DMS53 treated with DMSO at 0.1 percent for 48 hours (cell line): ENCODE measurements at regions not wholly inside any gene's neighbourhood (a gene's known extent, or its start where the extent isn't known, plus 50 kb on each side); places are given as distances from the start of the nearest gene placed in this dataset.
A peak's percentile ranks its signal among the peaks of the same experiment; 100 is the strongest.

Experiments
- DNase-seq: peaks from one replicate; lab custom pipeline; 2025; ENCODE audit not compliant: unreplicated experiment; lab: John Stamatoyannopoulos, UW

- no peak for DNase-seq
These were observed 383.9 kb upstream of the DCN start for GRCh38 chr12:91566328-91567099.

DNA sequence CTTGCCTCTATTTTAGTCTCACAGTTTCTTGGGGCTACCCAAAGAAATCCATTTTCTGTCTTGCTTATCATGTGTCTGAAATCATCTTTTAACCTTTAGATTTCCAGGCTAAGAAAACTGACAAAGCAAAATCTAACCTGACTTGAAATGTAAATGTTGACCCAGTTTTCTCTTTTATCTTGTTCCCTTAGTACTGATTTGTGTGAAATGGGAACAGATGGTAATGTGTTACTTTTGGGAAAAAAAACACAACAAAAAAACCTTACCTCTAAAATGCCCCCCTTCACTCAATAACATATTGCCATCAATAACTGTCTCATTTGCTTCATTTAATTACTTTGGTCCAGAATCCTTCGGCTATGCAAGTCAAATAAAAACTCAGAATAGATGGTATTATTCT, 383.2 kb upstream of the DCN start:
- DNase-seq, result no peak

- no peak for DNase-seq
These were observed 382.6 kb upstream of the DCN start for GRCh38 chr12:91565246-91565645.

GRCh38 chr12:91563011-91563765, 380.6 kb upstream of the DCN start:
- DNase-seq, result no peak

DNA sequence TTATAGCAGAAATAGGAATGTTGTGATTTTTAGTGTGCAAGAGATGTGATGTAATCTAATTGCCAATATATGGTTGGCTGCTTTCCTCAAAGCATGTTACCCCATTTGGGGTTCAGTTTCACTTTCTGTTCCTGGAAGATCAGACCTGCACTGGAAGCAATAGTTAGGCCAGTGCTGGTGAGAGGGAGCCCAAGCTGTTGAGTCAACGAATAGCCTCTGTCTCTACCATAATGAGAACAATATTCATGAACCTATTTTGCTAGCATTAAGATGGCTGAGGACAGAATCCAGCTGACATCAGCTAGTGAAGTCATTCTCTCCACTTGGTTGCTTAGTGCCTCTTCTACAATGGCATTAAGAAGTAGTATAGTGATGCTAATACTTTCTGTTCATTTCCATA, 379.9 kb upstream of the DCN start:
- DNase-seq, result no peak

- no peak for DNase-seq
These were observed 379.3 kb upstream of the DCN start for GRCh38 chr12:91561958-91562325.

- no peak for DNase-seq
These were observed 378.8 kb upstream of the DCN start for GRCh38 chr12:91561301-91561957.

DNA sequence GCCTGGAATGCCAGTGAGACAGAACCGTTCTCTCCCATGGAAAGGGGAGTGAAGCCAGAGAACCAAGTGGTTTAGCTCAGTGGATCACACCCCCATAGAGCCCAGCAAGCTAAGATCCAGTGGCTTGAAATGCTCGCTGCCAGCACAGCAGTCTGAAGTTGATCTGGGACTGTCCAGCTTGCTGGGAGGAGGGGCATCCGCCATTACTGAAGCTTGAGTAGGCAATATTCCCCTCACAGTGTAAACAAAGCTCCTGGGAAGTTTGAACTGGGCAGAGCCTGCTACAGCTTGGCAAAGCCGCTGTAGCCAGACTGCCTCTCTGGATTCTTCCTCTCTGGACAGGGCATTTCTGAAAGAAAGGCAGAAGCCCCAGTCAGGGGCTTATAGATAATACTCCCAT, 374.3 kb upstream of the DCN start:
- DNase-seq, result peak; percentile 20

- DNase-seq, result no peak
These were observed 373.1 kb upstream of the DCN start for GRCh38 chr12:91555436-91556415.

DNA sequence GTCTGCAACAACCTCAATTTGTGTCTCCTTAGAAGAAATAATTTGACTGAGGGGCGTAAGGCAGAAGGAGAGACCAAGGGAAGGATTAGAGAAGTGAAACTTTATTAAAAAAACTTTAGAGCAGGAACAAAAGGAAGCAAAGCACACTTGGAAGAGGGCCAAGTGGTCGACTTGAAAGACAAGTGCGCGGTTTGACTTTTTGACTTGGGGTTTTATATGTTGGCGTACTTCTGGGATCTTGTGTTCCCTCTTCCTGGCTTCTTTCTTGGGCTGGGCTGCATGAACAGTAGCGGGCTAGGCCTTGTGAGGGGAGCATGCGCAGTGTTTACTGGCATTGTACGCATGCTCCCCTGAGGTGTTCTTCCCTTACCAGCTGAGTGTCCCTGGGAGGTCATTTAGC, 369.3 kb upstream of the DCN start:
- no peak for DNase-seq

DNA sequence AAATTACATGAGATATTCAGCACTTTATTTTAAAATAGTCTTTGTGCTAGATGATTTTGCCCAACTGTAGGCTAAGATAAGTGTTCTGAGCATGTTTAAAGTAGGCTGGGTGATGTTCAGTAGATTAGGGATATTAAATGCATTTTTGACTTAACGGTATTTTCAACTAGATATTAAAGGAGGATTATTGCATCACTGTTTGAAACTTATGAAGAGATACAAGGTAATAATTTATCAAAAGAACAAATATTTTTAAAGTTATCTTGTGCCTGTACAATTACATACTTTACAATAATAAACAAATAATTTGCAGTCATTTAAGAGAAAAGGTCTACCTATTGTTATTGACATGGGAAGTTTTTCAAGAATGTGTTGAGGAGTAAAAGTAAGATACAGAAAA, 368.6 kb upstream of the DCN start:
- DNase-seq, result no peak

DNA sequence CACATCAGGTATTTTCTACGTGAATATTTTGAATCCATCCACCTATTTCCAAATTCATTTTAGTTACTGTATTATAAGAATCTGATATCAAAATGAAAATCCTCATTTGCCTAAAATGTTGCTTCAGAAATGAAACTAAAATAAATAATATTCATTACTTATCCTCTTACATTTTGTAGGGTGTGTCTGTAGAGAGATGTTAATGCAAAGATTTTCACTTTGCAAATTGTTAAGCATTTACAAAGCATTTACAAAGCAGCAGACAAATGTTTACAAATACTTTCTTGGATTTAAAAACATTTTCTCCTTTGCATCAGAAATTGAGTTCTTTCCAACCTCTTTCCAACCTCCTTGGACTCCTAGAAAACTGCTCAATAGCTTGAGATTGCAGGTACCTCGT, 360.0 kb upstream of the DCN start:
- DNase-seq, result no peak

DNA sequence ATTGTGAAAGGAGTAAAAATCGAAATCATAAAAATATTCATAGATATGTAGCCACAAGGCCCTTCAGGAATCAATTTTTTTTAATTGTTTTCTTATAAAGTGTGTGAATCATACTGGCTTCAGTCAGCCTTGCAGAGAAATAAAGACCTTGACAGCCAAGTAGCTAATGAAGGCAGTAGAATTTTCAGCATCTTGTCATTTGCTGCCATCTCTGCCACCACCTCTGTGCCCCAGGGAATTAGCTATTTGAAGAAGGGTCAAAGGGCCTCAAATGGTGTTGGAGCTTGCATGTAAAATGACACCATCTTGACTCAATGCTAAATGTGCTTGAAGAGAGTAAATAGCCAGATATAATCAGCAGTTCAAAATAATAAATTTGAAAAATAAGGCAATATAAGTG, 359.4 kb upstream of the DCN start:
- no peak for DNase-seq

- DNase-seq, result no peak
These were observed 355.8 kb upstream of the DCN start for GRCh38 chr12:91538418-91538817.

GRCh38 chr12:91533366-91533765, 350.7 kb upstream of the DCN start:
- DNase-seq, result no peak

DNA sequence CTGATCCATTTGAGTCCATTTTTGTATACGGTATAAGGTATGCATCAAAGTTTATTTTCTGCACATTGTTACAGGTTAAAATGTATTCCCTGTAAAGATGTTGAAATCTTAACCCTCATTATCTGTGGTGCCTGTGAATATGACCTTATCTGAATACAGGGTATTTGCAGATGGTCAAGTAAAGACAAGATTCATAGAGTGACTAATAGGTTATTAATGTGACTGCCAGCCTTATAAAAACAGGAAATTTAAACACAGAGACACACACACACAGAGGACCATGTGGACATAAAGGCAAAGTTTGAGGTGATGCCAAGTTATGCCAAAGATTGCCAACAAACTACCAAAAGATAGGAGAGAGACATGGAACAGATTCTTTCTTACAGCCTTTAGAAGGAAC, 347.2 kb upstream of the DCN start:
- no peak for DNase-seq

DNA sequence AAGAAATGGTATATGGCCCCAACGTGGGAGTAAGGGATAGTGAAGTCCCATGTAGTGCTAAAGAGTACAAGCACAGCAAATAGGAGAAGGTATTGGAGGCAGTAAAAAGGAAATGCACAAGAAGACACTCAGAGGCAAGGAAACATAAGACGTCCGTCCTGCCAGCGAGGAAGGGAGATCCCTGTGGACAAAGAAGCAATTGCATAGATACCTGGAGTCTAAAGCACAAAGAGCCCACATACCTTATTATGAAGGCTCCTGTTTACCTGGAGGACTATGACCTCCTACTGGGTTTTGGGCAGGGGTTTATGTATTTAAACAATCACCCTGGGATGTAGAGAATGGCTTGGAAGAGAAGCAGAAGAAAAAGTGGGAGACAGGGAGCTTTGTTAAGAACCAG, 341.2 kb upstream of the DCN start:
- no peak for DNase-seq

- no peak for DNase-seq
These were observed 334.1 kb upstream of the DCN start for GRCh38 chr12:91516695-91517047.

DNA sequence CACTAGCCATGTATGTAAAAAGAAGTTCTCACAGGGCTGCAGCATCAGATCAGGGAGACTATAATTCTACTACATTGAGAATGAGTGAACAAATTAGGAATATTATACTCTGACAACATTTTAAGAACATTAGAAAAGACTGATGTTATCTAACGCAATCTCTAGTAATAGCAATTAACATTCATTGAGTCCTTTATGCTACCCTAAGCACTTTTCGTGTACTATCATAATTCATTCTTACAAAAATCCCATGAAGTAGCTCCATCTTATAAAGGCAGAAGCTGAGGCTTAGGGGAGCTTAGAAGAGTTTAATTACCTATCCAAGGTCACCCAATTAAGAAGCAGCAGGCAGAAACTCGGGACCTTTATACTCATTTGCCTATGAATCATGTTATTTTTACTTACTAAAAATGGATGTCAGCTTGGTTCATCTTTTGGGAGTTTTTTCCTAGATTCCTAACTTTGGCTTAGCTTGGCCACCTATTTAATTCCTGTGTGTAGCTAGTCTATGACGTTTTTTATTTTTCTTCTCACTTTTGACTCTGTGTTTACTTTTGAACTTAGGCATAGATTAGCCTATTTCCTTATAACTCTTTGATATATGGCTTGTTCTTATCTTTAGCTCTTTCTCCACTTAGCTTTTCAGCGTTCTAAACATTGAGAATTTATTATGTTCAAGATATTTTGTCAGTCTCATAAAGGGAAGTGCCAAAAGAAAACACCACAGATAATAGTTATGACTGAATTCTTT, 333.5 kb upstream of the DCN start:
- no peak for DNase-seq

DNA sequence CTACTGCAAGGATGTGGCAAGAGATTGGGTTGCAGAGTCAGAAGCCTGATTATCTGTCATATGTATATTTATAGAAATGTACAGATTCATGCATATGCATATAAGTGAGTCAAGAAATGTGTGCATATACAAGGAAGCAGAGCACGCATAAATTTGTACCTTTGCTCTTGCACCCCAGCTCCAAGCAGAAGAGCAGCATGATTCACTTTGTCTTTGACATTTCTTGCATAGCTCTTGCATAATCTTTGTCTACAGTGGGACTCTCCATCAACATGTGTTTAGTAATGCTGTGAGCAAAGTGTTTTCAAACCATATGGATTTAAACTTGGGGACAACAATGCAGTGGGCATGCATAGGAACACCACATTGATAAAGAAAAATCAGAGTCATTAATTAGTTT, 330.7 kb upstream of the DCN start:
- DNase-seq, result no peak
